ENCODE measurements at regions not wholly inside any gene's neighbourhood (a gene's known extent, or its start where the extent isn't known, plus 50 kb on each side); places are given as distances from the start of the nearest gene placed in this dataset.
"Not testable (repeated sequence)": the region's sequence is repeated elsewhere in the genome, so short reads cannot be mapped to it uniquely, and the experiment has no call there.

GRCh38 chr10:7056216-7056615 is 354.6 kb downstream of the SFMBT2 start:
- DNase-seq: no peak

DNA sequence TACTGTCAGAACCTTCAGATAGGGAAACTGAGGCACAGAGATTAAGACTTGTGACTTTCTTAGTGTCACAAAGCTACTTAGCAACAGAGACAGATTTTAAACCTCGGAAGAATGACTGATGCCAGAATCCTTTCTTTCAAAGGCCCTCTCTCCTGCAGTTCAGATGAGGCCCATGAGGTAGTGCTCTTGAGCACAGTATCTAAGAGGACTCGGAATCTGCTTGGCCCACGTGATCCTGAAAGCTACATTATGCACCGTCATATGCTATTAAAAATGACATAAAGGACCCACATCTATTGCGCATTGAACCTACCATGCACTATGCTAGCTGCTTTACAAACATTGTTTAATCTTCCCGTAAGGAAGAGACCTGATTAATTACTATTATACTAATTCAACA is 355.9 kb downstream of the SFMBT2 start:
- no peak for DNase-seq

DNA sequence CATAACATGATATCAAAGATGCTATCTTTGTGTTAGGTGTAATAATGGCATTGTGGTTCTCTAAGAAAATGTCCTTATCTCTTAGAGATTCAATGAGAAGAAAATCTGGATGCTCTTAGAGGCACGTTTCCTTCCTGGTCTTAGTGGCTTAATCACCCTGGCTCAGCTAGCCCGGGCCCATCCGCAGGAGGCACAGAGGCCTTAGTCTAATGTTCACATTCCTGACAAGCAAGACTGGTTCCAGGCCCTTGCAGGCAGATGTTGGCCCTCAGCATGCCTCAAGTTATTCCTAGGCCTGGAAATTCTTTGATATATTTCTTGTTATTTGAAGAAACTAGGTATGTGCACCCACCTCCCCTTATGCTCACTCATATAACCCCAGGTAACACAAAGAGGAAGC is 357.6 kb downstream of the SFMBT2 start:
- no peak for DNase-seq

- not testable (repeated sequence) for DNase-seq
Measured at GRCh38 chr10:7050024-7050423, 360.8 kb downstream of the SFMBT2 start.

GRCh38 chr10:7048061-7048460 is 362.8 kb downstream of the SFMBT2 start:
- DNase-seq: no peak

DNA sequence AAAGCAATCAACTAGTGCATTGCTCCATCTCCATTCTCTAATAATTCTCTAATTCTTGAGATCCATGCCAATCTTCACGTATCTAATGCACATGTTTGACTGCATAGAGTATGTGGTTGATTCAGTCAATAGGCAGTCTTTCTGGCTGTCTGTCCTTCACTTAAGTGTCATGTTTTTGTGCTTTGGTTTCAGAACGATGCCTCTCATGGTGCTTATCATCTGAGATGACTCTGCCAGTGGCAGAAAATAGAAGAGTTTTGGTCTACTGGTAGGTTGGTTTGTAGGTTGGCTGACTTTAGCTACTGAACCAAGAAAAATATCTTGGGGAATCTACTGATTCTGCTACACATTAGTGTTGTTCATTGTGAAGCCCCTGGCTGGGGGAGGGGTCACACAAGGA is 364.2 kb downstream of the SFMBT2 start:
- DNase-seq: no peak

- DNase-seq: no peak
Measured at GRCh38 chr10:7045891-7046599, 364.8 kb downstream of the SFMBT2 start.

GRCh38 chr10:7043055-7043653 is 367.7 kb downstream of the SFMBT2 start:
- no peak for DNase-seq

DNA sequence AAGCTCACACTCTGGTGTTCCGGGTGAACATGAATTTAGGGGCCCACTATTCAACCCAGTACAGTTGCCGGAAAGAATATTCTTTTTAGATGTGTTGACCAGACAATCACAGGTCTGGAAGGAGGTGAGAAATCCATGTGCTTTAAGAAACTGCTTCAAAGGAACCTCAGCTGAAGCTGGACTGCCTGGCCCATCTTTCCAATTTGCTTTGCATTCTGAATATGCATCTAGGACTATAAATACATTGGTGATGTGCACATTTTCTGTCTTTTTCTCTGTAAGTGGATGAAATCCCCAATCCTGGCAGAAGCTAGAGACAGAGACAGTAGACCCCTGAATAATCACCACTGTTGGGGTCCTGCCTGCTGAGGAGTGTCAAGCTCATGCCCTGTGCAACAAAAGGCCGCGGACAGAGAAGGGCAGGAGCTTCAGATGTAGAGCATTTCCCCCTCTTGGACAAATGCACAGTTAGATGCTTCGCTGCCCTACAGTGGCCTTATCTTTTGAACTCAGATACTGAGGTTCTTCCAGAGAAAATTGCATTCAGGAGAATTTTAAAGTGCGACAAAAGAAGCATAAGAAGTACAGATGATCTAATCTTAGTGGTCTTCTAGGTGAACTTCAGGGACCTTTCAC is 368.3 kb downstream of the SFMBT2 start:
- DNase-seq: no peak

DNA sequence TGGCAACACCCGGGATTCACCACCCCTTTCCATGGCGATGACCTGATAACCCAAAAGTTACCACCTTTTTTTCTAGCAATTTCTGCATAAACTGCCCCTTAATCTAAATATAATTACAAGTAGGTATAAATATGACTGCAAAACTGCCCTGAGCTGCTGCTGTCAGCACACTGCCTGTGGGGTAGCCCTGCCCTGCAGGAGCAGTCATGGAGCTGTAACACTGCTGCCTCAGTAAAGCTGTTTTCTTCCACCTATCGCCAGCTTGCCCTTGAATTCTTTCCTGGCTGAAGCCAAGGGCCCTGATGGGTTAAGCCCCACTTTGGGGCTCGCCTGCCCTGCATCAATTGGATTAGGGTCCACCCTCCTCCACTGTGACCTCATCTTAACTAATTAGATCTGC is 368.8 kb downstream of the SFMBT2 start:
- DNase-seq: no peak

DNA sequence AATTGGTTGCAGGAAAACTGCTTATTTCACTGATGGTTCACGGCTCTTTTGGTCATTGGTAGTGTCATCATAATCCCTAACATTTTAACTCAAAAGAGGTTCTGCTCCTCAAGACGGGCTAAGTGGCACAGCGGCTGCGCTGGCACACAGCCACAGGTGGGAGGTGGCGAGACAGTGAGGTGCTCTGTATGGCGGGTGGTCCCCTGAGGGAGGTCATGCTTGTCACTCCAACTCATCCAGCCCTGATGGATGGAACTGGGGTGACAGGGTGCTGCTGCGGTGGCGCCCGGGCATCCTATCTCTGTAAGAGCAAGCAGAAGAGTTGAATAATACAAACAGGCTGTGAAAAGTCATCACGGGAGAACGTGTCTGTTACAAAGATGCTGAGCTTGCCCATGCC is 370.2 kb downstream of the SFMBT2 start:
- no peak for DNase-seq

DNA sequence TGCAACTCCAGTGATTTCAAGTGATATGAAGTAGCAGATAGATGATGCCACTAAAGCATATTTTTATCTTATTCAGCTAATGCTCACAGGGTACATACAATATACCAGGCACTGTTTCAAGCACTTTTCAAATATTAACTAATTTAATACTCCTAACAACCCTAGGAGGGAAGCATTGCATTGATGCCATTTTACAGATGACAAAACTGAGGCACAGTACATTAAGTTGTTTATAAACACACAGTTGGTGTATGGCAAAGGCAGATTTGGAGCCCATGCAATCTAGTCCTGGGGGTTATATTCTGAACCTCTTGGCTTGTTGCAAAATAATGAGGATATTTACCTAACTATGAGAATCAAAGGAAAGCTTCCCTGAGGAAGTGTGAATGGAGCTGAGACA is 371.0 kb downstream of the SFMBT2 start:
- DNase-seq: no peak

DNA sequence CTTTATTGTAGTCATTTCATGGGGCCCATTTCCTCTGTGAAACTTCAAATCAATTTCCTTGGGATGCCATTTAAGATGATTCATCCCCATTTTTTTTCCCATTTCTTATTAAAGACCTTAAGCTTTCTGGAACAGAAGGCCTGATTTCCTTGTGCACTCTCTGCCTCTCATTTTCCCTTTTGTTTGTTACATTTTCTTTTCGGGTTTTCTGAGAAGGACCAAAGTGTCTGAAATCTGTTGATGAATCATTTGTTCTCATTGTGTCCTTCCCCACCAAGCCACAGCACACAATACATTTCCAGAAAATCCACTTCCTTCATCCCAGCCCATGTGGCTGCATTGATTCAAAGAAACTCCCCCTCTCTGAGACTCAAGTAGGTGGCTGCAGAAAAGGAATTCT is 372.4 kb downstream of the SFMBT2 start:
- no peak for DNase-seq

GRCh38 chr10:7037434-7037833 is 373.4 kb downstream of the SFMBT2 start:
- not testable (repeated sequence) for DNase-seq

DNA sequence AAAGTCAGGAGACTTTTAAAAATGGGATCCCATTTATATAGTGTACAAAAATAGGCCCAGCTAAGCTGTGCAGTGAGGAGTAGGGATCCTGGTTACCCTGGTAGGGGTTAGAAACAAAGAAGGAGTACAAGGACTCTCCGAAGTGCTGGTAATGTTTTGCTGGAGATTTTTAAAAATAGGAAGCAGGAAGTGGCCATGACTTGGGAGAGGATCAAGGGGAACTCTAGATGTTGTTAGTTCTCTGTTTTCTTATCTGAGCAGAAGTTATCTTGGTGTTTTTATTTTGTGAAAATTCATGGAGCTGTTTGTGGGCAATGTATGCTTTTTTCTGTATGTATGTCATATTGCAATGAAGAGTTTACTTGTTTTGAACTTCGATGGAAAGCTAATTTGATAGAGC is 373.9 kb downstream of the SFMBT2 start:
- DNase-seq: no peak

- DNase-seq: no peak
Measured at GRCh38 chr10:7035126-7035761, 375.6 kb downstream of the SFMBT2 start.

DNA sequence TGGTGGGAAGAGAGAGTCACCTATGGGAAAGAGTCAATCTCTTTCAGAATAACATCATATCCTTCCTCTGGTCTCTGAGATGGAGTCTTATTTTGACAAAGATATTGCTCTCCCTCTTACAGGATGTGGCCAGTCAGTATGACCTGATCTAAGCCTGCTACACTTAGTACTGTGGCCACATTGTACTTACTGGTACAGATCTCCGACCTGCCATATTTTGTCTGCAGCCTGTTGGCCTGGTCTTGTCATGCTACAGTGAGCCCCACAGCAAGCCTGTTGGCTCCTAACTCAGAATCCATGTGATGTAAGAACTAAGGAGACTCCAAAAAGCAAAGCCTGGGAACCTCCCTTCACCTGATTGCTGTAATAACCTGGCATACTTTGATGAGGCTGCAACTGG is 377.8 kb downstream of the SFMBT2 start:
- DNase-seq: no peak

- DNase-seq: no peak
Measured at GRCh38 chr10:7030134-7030855, 380.5 kb downstream of the SFMBT2 start.

- DNase-seq: no peak
Measured at GRCh38 chr10:7029672-7030071, 381.2 kb downstream of the SFMBT2 start.

GRCh38 chr10:7028809-7029166 is 382.0 kb downstream of the SFMBT2 start:
- no peak for DNase-seq

- DNase-seq: no peak
Measured at GRCh38 chr10:7027913-7028808, 382.7 kb downstream of the SFMBT2 start.

DNA sequence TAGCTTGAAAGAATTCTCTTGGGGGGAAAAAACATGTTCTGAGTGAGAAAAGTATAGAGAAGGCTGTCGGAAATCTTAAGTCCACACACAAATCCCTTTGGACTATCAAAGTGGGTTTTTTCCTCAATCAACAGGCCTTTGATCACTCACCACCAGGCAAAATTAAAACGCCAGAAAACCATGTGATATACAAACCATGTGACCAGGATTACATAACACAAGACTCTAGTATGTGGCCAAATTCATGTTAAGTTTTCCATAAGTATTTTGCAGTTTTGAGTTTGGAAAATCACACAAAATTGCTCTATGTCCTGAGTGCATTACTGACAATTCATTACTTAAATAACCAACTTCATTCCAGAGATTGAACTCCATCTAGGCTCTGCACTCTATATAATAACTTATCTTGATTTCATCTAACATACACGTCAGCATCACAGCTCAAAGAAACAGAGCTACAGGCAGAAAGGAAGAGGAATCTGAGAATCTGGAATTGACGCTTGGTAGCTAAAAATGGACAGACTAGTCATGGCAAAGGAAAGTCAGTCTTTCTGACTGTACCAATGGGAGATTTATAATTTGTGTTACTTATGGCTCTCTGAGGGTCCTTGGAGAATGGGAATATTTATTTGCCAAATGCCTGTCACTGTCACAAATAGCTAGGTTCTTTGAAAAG is 383.5 kb downstream of the SFMBT2 start:
- DNase-seq: no peak

All from left hindlimb (tissue), 1 donor.